Ecto neural progenitor cell (in vitro differentiated cells): ENCODE measurements at regions not wholly inside any gene's neighbourhood (a gene's known extent, or its start where the extent isn't known, plus 50 kb on each side); places are given as distances from the start of the nearest gene placed in this dataset.
A peak's percentile ranks its signal among the peaks of the same experiment; 100 is the strongest.

ENCODE experiments used
- DNase-seq: peaks from one replicate; pipeline ENCODE4 v3.0.0-alpha.2; 2018; ENCODE audit warnings: low spot score

- DNase-seq: no peak
Measured at GRCh38 chr14:56918849-56919574, 108.7 kb upstream of the OTX2 start.

GRCh38 chr14:56905282-56905681, 95.0 kb upstream of the OTX2 start:
- no peak for DNase-seq

DNA sequence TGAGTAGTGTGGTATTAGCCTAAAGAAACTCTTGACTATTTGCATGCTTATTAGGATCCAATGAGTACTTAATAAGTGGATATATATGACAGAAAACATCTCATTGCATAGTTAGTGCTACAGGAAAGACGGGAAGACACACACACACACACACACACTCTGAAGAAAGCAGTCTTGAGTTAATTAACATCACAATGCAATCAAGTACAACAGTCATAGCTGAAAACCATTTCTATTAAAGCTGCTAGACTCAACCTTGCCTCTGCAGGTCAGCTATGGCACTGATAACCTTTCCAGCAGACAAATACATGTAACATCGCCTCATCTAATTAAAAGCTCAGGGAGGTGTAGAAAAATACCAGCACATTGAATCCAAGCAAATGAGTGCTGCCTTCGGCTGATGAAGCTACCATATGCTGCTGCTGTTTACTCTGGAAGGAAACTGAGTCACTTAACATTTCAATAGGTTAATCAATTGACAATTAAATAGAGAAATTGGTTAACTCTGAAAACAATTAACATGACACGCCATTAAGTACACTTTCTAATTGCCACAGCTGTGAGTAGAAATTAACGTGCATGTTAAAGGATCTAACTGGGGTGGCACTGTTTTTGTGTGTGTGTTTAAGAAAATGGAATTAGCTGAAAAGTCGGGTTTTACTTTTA, 93.2 kb upstream of the OTX2 start:
- DNase-seq: no peak

DNA sequence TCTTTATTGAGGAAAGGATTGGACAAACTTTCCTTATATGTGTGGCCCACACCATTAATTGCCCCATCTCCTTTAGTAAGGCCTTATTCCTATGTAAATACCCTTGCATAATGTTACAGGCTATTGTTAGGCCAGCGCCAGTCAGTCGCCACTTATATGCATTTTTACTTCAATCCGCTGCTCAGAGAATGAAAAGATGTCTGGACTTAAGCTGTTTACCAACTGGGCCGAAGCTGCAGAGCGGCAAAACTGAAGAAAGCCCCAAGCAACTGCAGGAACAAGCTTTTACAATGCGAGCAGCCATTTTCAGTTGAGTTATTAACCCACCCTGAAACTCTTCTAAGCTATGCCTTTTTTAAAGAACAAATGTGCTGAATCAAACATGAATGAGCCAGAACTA, 92.1 kb upstream of the OTX2 start:
- no peak for DNase-seq

- no peak for DNase-seq
Measured at GRCh38 chr14:56900726-56901125, 90.4 kb upstream of the OTX2 start.

DNA sequence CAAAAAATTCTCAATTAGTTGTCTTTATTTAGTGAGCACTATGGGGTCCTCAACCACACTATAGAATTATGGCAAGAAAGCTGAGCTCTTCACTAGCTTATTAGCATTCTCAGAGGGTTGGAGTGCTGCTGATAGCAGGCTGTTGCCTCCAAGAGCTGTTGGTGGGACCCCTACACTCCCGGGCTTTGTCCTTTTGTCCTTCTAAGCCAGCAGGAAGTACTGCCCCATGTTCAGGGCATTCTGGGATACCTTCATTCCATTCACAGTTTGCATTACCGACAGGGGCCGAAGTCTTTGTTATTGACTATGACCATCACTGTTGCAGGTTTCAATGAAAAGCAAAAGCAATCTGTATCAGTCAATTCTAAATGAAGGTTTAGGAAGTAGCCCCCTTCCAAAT, 89.5 kb upstream of the OTX2 start:
- no peak for DNase-seq

DNA sequence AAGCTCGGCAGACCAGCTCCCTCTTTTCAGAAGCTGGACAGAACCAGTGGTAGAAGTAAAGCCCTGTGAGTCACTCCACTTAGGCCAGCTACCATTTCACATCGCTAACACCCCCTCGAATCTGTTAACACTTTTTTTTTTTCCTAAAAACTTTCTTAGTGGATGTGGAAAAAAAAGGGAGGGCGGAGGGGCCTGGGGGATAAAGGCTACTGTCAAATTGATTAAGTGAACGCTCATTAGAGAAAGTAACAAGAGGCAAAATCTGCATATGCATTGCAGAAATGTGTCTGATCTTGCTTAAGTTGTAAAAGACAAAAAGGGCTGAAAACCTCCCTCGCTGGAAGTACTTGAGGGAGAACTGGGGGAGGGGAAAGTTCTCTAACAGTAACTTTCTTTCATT, 86.6 kb upstream of the OTX2 start:
- DNase-seq: no peak

DNA sequence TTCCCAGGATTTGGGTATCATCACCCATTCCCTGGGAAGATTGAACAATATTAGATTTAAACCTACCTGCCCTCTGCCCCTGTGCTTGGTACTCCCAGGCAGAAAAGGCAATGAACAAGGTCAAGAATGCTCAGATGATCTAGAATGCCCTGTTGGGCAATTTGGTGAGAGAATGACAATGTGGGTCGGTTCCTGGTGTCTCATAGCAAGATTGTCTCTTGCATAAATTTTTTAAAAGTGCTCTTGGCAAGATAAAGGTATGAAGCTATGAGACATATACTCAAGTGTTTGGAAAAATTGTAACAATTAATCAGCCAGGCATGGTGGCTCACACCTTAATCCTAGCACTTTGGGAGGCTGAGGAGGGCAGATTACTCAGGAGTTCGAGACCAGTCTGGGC, 86.0 kb upstream of the OTX2 start:
- no peak for DNase-seq

GRCh38 chr14:56895154-56895553, 84.9 kb upstream of the OTX2 start:
- no peak for DNase-seq

GRCh38 chr14:56894591-56894991, 84.3 kb upstream of the OTX2 start:
- no peak for DNase-seq

GRCh38 chr14:56892959-56893358, 82.7 kb upstream of the OTX2 start:
- DNase-seq: no peak

- no peak for DNase-seq
Measured at GRCh38 chr14:56891226-56891625, 80.9 kb upstream of the OTX2 start.

DNA sequence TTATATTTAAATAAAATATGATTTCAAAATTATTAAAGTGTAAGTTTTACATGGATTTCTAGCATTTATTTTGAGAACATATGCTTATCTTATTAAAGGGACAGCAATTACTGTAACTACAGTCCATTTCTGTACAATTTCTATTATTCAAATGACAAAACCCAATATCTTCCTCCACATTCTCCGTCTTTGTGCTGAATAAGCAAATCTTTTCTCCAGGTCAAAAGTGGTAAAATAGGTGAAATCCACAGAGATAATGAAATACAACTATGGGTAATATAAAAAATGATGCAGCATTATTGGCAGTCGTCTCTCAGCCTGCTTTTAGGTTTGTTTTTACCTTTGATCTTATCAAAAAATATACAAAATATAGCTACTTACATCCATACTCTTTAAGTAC, 79.4 kb upstream of the OTX2 start:
- no peak for DNase-seq

- DNase-seq: peak; percentile 80
Measured at GRCh38 chr14:56888274-56888673, 78.0 kb upstream of the OTX2 start.

DNA sequence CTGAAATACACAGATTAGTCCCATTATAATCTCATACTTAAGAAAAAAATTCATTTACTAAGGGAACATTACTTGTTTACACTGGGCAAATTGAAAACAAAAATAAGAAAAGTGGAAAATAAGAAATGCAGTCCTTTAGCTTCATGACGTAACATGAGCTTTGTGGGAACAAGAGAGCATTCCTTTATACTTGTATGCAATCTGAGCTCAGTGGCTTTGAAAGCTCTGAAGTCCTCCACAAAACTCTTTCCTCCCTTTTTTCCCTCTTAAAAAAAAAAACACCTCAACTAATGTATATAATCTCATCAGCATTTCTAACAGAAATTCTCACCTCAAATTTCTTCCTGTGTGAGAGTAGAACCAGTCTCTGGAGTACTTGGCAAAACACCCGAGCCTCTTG, 76.9 kb upstream of the OTX2 start:
- DNase-seq: no peak

DNA sequence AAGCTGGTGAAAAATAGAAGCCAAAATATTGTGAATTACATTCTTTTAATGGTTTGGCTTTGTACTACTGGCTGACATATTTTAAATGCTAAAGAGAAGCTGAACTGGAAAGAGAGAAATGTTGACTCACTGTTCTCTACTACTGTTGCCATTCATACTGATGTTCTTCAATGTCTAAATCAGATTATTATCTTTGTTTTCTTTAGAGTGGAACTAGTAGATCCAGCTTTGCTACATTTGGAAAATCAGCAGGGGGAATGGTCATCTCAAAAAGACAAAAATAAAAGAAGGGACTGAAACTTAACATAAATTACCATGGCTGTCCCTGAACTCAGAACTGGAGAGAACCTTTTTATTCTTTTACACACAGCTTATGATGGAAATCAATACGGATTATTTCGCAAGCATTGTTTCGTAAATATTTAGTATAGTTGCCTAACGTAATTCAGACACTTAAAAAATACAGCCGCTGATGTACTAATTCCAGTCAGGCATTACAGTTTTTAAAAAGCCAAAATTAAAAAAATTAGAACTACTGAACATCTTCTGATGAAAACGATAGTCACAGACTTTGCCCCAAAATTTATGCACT, 76.3 kb upstream of the OTX2 start:
- no peak for DNase-seq

GRCh38 chr14:56885825-56886224, 75.5 kb upstream of the OTX2 start:
- DNase-seq: no peak

GRCh38 chr14:56884617-56885016, 74.3 kb upstream of the OTX2 start:
- DNase-seq: no peak

DNA sequence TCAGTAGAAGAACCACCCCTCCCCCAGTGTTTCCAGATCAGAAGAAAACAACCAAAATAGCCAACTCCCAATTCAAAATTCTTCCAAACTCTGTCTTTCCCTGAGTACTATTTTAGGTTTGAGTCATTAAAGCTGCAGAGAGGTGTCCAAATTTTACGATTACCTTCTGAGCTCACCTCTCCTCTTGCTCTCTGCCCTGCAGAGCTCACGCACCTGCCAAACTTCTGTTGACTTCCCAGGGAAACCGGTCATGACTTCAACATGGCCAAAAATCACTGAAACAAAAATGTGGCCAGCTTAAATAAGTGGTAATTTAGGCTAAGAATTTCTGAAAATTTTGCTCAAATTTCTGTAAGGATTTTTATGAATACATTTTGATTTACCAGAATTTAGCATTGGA, 70.9 kb upstream of the OTX2 start:
- no peak for DNase-seq

- DNase-seq: no peak
Measured at GRCh38 chr14:56878766-56879165, 68.5 kb upstream of the OTX2 start.

- no peak for DNase-seq
Measured at GRCh38 chr14:56875104-56875675, 64.9 kb upstream of the OTX2 start.

- DNase-seq: no peak
Measured at GRCh38 chr14:56874375-56874774, 64.1 kb upstream of the OTX2 start.

- no peak for DNase-seq
Measured at GRCh38 chr14:56870336-56870735, 60.1 kb upstream of the OTX2 start.
